GM19463 (cell line): ENCODE measurements at regions not wholly inside any gene's neighbourhood (a gene's known extent, or its start where the extent isn't known, plus 50 kb on each side); places are given as distances from the start of the nearest gene placed in this dataset.

Experiments
- ATAC-seq: cut with Tn5 transposase; IDR thresholded peaks from one replicate; pipeline ENCODE4 v1.9.1; 2021; ENCODE audit warnings: mild to moderate bottlenecking, moderate library complexity; ENCODE audit not compliant: unreplicated experiment

DNA sequence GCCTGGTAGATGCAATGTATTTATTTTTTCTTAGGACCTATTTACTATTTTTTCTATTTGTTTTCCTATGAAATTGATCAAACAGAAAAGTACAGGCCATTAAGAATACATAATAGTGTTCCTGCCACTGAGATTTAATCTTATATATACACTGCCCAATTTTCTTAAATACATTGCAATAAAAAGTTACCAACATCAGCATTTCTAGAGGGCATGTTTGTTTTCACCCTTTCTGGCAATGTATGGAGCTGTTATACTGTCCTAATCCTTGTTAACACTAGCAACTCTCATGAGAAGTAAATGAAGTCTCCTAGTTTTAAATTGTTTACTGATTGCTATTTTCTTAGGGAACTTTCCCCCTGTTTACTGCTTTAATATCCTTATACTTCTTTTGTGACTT is 359.1 kb upstream of the SEMA3A start:
- no peak for ATAC-seq

DNA sequence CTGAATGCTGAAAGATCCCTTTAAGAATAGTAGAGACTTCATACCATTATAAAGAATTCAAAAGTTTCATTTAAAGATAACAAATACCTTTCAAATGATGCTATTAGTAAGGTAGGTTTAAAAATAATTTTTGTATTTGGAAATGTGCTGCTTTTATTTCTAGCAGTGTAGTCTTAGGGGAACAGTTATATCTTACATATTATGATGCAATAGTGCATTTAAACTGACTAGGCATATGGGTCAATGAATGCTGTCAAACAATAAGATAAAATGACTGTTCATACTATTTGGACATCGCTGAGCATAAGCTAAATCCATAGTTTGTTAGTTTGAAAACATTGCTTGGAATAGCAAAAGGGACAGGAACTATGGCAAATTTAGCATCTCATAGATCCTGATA is 354.8 kb upstream of the SEMA3A start:
- no peak for ATAC-seq

DNA sequence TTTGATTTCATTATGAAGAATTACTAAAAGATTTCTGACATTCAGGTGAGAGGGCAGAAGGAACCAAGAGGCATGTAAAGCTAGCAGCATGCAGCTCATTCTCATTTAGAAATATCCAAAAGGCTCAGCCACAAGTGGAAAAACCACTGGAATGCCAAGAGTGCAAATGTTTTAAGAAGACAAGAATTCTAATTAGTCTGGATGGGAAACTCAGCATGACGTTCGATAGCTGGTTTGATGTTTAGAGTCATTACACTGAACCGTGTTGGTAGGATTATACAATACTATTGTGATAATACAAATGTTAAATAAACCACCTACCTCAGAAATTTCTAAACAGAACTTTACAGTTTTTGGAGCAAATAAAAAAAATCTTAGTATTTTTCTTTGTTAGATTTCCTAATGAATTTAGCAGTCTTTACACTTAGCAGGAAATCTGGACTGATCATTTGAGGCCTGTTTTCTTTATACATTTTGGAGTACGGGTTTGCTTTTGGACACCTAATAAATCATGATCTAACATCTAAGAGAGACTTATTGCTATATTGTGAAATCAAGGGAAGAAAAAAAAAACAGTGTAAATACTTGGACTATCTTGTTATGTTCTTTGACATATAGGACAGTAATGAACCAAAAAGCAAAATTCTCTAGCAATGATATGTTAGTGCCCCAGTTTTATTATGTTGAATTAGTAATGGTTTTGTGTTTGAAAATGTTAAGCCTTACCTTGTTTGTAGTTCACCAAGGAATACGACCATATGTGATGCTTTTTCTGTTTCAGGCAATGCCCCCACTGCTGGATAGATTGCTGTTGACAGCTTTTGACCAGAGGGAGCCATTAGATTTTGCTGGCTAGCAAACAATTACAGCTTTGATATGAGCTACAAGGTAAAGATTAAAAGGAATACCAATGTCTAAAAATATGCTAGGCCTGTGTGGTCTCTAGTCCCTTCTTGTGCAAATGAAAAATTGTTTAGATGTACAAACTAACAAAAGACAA is 354.1 kb upstream of the SEMA3A start:
- no peak for ATAC-seq

DNA sequence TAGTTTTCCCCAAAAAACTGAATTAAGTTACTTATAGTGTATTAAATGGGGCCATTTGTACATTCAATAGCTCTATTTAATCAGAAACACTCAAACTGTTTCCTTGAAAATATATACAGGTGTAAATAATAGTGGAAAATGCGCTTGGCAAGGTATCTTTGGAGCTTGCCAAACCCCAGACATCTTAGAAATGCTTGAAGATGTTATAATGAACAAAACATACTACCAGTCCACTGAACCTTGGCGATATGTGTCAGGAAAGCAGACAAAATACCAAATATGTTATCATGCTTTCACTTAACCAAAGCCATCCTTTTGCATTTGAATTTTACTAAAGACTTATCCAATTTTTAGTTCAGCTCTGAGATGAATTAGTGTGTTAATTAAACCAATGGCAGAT is 352.7 kb upstream of the SEMA3A start:
- no peak for ATAC-seq

DNA sequence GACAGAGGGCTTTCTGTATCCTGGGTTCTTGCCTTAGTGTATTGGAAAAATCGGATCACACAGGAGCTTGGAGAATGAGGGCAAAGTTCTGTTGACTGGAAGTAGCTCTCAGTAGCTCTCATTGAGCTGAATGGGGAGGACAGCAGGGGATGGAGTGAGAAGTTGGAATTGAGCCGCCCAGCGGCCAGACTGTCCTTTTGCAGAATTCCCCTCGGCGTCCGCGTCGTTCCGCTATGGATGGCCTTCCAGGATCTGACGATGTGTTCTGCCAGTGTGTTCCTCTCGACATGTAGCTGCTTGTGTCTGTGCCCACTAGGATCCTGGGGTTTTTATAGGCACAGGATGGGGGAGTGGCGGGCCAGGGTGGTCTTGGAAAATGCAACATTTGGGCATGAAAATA is 351.8 kb upstream of the SEMA3A start:
- ATAC-seq: no peak

DNA sequence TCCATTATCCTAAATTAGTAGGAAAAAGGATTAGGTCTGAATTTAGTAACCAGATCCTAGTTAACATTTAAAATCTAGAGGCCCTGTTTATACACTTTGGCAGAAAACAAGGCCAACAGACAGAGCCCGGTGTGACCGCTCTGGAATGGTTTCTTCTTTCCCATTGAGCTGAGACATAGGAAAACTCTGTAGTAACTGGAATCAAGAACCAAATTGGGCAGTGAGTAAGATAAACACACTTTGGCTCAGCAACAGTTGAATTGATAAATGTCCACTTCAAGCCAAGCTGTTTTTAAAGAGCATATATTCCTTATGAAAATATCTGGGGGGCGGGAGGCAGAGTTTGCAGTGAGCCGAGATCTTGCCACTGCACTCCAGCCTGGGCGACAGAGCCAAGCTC is 343.7 kb upstream of the SEMA3A start:
- no peak for ATAC-seq

DNA sequence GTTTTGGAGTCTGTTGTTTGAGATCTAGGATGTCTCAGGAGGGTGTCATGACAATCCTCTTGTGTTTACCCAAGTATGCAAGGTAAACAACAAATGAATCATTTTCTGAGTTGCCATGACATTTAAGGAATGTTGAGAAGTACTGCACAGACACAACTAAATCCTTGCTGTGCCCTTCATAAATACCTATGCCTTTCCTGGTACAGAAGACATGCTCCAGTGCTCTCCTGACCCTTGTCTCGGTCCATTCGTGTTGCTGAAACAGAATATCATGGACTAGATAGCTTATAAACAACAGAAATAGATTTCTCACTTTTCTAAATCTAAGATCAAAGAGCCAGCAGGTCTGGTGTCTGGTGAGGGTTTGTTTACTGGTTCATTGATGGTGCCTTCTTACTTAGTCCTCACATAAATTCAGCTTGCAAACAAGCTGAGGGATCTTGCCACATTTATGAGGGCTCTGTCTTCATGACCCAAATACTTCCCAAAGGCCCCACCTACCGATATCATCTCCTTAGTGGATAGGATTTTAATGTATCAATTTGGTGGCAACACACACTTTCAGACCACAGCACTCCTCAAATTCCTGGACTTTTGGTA is 341.8 kb upstream of the SEMA3A start:
- no peak for ATAC-seq

DNA sequence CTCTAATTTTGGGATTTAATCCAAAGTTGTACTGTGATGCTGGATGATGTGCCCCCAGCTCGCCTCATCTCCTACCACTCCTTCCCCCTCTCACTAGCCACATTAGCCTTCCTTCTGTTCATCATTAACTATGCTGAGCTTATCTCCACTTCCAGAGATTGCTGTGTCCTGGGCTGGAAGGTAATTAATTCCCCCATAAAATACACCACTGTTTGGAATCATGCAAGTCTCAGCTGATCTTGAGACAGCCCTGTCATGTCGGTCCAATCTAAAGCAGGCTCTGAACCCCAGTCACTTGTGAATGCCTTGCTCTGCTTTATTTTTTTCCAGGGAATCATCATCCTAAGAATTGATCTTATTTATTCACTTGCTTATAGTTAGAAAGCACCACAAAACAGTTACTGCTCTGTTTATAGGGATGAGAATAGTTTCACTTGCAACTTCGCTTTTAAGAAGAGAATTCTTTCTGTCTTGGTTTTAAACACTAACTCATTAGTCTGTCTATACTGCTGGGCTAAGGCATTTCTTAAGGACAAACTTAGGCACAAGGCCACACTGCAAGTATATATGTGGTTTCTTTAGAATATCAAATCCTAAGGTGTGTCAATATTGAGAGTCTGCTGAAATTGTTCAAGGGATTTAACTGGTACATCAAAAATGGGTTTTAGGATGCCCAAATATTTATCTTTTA is 341.1 kb upstream of the SEMA3A start:
- no peak for ATAC-seq

DNA sequence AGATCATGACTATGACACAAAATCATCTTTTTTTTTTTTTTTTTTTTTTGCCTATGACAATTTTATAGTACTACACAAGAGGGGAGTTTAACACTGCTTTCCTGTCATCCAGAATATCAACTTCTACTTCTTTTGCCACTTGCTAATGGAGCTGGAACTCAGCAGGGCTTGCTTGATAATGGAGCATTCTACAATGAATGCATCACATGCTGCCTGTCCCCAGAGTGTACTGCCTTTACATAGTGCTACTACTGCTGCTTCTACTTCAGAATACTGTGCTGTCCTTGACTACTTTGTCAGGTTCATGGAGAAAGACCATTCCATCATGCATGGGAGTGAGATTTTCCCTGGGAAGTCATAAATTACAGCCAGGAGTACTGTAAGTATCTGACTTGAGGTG is 338.6 kb upstream of the SEMA3A start:
- no peak for ATAC-seq

DNA sequence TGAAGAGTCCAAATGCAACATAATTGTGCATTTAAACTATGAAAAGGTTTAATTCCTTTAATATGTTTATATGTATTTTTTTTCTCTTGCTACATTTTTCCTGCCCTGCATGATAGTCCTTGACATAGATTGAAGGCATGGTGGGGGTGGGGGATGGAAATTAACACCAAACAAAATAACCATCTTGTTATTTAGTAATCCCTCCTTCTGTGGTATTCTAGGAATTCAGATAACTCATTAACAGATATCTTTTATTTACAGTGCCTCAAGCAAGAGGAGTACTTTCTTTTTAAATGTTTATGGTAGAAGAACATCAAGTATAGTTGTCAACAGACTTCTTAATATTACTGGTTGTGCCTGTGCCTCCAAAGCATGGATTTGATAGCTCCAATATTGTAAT is 337.6 kb upstream of the SEMA3A start:
- ATAC-seq: no peak

DNA sequence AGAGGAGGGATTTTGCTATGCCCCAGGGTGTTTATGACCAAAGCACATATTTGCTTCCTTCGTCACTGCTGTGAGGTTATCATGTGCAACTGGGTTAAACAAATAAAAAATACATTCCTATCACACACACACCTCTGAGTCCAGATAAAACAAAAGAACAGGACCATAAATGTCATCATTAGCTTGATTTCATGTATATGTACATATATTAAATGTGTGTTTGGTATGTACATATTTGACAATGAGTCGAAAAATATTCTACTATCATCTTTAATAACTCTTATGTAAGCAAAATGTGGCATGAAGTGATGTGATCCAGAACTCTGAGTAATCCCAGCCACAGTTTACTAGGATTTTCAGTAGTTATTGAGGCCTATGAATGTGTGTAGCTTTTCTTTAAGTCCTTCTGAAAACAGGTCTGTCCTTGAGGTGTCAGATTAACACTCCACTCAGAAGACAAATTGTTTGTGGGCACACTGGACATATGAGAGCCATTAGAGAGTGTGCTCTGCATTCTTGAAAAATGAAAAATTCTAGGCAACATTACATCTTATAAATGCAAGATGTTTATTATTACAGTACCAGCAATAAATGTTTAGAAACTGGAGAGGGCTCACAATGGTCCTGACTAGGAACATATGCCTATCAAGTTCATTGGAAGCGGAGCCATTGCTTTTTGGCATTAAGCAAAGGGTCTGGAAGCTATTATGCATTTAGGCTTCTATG is 335.1 kb upstream of the SEMA3A start:
- ATAC-seq: no peak

DNA sequence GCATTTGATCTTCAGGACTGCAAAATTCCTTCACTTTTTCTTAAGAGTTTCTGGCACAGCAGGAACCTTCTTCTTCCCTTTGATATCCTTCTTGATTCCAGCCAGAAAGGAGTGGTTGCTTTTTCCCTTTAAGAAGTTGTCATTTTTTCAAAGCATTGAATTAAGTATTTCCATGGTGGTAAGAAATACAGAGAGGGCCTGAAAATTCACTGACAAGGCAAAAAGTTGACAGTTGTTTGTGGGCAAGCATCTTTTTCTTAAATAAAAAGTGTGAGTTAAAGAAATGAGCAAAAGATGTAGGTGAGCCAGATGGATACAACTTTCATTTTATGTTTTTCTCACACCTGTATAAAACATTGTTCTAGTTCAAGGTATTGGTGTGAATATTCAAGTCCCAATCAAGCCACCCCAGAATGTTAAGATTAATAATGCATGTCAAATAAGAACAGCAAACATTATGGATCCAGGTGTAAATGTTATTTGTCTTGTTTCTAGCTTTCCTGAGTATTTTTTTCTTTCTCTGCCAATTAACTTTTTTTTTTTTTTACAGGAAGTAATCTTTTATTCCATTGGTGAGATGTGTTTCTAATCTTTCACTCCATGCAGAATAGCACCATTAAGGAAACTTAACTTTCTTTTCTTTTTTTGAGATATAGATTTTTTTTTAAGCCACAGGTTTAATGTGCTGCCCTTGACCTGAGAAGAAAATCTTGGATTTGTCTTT is 334.3 kb upstream of the SEMA3A start:
- ATAC-seq: no peak

DNA sequence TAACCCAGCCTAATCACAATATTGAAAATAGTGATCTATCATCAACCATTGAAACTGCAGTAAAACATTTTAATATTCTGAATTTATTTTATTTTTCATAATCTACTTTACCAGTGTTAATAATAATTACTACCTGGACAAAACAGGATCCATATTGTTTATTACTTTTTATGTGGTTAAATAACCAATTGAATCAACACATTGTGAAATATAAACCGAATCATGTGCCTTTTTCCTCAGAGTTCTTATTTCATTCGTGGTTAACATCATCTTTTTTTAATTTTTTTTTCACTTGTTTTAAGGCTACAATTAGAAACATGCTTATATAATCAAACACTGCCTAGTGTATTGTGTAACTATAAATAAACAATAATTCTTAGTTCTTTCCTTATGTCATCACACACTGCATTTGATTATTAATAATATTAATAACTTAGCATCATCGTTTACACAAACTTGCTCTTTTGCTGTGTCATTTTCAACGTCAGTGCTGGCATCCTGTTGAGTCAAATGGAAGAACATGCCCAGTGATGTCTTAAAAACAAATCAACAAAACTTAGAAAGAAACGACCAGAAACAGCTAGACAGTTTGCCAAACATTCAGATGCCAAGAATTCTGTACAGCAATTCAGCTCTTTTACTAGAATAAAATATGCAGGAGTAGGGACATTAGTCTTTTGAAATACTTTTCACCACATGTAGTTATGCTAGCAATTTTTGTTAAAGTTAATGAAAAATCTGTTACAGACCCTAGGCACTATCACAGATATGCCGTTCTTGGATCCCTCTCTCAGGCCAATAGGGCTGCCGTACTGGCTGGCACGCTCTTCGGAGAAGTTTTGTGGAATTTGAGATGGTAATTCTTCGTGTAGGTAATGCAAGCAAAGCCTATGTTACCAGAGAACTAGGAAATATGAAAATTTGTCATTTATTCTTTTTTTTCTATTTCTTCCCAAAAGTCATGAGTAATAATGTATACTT is 330.4 kb upstream of the SEMA3A start:
- ATAC-seq: no peak

DNA sequence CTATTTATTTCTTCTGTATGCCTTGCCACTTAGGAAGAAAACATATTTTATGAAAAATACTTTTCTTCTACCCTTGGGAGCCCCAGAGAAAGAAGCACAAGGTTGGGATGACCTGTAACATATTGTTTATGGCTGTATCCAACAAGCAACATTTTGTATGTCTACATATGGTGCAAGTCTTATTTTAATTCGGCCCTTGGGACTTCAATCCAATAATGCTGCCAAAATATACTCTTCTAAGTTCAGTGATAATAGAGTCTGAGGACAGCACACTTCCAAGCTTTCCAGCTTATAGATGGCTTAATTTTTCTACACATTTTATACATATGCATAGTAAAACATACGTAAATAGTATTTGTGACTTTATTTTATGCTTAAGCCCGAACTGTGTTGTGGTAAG is 318.5 kb upstream of the SEMA3A start:
- no peak for ATAC-seq

DNA sequence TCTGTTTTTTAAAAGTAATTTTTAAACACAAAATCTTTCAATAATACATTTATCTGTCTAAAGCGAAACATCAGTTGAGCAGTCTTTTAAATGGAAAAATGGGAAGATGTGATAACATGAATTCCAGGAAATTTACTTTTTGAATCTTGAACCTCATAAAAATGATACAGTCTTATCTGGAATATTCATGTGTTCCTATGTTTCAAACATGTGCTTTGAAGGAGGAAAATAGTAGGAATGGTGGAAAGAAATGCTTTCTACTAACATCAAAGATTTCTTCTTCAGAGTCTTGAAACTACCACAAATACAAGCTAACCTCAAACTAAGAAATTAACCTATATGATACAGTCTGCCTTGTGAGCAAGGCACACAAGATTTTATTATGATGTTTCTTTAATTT is 317.5 kb upstream of the SEMA3A start:
- ATAC-seq: no peak

DNA sequence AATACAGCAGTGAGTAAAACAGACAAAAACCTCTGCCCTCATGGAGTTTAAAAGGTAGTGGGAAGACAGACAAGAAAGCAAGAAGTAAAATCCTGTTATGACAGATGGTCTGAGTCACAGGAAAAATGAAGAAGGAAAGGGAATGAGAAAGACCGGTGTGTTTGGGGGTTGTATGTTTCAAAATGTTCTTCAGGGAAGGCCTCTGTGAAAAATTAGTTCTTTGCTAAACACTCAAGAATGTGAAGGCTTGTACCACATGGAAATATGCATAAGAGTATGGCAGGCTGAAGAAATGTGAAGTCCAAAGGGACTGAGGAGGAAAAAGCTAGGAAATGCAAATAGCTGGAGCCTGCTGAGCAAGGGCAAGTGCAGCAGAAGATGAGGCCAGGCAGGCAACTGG is 315.9 kb upstream of the SEMA3A start:
- no peak for ATAC-seq

DNA sequence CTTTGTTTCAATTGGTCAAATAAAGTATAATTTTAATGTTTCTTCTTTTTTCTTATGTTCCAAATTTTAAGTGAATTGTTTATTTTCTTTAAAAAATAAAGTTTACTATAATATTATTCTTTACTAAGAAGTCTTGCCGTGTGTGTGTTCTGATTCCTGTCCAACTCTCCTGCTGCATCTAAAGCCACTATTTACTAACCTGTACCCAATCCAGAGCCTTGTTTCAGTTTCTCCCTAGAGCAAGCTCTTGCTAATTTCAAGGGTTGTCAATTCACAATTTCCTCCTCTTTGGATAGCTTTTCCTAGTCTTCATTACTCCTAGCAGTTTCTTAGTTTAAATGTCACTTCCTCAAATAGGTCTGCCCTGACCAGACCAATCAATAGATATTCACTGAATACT is 314.9 kb upstream of the SEMA3A start:
- no peak for ATAC-seq

DNA sequence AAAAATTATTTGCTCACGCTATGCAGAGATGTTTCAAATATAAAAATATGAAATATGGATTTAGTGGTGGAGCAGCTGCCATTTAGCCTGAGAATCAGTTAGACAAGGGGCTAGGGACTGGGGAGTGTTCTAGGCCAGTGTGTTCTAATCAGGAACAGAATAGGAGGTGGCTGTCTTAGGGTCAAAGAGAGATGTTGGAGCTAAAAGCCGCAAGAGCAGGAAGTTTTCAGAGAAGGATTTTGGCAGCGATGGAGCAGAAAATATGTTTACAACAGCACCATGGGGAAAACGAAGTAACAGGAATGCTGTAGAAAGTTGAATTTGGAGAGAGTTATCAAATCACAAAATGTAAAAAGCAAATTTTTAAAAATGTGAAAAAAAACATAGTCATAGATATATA is 314.0 kb upstream of the SEMA3A start:
- no peak for ATAC-seq

DNA sequence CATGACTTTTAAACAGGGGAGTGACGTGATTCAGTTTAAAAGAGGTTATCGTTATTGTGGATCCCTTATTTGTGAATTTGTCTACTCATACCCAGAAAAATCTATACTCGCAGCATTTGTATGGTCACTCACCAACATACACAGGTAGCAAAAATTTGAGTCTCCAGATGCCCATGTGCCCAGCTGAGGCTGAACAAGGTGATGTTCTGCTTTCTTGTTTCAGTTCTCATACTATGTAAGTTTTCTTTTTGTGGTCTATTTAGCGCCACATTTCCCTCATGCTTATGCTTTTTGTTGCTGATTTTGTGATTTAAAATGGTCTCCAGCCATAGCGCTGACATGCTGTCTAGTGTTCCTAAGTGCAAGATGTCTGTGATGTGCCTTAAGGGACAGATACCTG is 312.9 kb upstream of the SEMA3A start:
- no peak for ATAC-seq
